OCI-LY3 (cell line): ENCODE measurements at regions not wholly inside any gene's neighbourhood (a gene's known extent, or its start where the extent isn't known, plus 50 kb on each side); places are given as distances from the start of the nearest gene placed in this dataset.

Experiments used
- CTCF ChIP-seq: fragments of 200-600, 300-600 bp; sonication (generic); IDR thresholded peaks from 2 replicates; pipeline ENCODE4 v1.5.1; 2014; ENCODE audit warnings: antibody characterized with exemption, low read length, low read depth
- EZH2phosphoT487 ChIP-seq: fragments of 200-600 bp; shearing (Covaris generic); IDR thresholded peaks from 2 replicates; pipeline ENCODE4 v1.6.1; 2018; ENCODE audit warnings: antibody characterized with exemption, mixed run types, low read depth

DNA sequence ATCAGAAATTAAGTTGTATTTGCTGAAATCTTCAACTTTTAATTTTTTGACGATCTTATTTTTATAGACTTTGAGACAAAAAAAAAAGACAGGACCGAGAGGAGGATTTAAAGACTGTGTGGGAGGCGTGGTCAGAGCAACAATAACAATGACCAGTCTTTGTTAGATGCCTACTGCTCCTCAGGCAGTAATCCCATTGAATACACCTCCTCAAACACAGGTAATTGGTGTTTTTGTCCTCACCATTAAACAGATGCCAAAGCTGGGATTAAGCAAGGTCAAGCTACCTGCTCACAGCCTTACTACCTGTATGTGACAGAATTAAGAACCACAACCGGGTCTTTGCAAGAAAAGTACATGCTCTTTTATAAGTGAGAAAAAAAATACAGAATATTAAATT is 233.3 kb upstream of the GRAMD2B start:
- TF ChIP-seq CTCF (no peak), EZH2phosphoT487 (no peak)
